ENCODE measurements at regions not wholly inside any gene's neighbourhood (a gene's known extent, or its start where the extent isn't known, plus 50 kb on each side); places are given as distances from the start of the nearest gene placed in this dataset.

- in situ Hi-C loops (cut with HindIII; ENCODE audit: low sequenced_read_pairs): no loop called here
Observed at GRCh38 chr11:76721755-76722677, 51.5 kb upstream of the LRRC32 start.

GRCh38 chr11:76723142-76723541 is 52.6 kb upstream of the LRRC32 start:
- in situ Hi-C loops (cut with HindIII; ENCODE audit: low sequenced_read_pairs): no loop called here

GRCh38 chr11:76723548-76723947 is 53.0 kb upstream of the LRRC32 start:
- in situ Hi-C loops (cut with HindIII; ENCODE audit: low sequenced_read_pairs): no loop called here

DNA sequence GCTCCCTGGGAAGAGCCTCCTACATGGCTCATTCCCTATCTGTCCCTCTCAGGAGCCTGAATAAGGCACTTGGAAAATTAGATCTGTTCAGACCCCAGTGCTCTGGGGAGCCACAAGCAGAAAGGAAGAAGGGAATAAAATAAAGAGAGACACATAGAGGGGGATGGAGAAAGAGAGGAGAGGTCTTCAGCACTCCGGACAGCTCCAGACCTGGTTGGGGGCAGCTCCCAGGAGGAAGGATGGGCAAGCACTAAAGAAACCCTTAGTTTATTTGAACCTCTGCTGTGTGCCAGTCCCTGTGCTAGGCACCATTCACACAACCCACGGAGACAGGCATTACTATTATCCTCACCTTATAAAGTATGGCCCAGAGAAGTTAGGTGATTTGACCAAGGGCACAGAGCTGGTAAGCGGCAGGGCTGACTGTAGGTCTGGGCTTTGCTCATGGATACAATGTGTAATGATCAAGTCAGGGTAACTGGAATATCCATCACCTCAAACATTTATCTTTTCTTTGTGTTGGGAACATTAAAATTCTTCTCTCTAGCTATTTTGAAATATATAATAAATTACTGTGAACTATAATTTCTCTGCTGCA is 53.7 kb upstream of the LRRC32 start:
- in situ Hi-C loops (cut with HindIII; ENCODE audit: low sequenced_read_pairs): no loop called here

DNA sequence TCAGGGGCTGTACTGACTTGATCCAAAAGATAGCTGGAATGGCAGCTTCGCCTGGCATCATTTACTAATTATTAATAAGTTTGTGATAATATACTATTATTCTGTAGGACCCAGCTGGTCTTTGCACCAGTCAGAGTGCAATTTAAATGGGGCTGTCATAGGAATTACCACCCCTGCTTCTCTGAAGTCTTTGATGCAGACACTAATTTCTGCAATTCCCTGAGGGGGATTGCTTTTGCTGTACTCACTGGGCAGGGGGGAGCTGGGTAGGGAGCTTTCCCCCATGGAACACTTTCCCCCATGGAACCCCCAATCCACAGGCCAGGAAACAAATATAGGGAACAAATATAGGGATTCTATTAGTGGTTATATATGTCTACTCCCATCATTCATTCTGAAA is 54.9 kb upstream of the TSKU start:
- in situ Hi-C loops (cut with HindIII; ENCODE audit: low sequenced_read_pairs): no loop called here

- in situ Hi-C loops (cut with HindIII; ENCODE audit: low sequenced_read_pairs): no loop called here
Observed at GRCh38 chr11:76728778-76729177, 54.4 kb upstream of the TSKU start.

GRCh38 chr11:76729214-76729613 is 53.9 kb upstream of the TSKU start:
- in situ Hi-C loops (cut with HindIII; ENCODE audit: low sequenced_read_pairs): no loop called here

DNA sequence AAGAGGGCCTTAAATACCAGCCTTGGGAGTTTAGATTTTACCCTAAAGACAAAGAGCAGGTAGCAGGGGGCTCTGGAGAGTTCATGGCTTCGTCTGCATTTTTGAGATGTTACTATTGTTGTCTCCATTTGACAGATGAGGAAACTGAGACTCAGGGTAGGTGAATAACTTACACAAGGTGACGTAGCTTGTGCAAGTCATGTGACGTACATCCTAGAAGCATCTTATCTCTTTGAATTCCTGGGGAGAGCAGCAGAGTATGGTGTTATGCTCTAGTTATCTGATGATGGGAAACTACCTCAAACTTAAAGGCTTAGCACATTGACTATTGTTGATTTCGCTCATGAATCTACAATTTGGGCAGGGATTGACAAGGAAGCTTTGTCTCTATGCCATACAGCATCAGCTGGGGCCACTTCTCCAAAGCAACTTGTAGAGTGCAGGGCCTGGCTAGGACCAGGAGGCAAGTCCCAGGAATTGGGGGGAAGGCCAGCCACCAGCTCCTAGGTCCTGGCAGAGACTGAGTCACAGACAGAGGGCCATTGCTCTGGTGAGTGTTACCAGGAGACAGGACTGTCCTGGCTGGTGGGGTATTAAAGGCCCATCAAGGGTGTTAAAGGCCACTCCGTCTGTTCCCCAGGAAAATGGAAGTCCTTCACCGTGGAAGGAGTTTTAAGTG is 52.1 kb upstream of the TSKU start:
- in situ Hi-C loops (cut with HindIII; ENCODE audit: low sequenced_read_pairs): loop anchor here (5.0 kb wide), 1 partner anchor 106 kb away; no protein-coding TSS in a partner anchor

DNA sequence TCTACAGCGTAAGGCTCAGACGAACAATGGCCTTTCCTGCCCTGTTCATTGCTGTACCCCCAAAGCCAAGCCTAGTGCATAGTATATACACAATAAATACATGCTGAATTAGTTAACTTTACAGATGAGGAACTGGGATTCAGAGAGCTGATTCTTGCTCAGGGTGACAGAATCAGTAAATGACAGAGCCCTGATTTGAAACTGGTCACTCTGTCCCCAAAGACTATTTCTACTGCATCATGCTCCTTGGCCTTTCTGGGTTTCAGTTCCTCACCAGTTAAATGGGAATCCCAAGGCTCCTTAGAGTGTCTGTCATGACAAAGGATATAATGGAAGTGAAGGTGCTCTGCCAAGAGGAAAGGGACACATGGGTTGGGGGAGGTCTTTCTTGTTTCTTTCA is 50.5 kb upstream of the TSKU start:
- in situ Hi-C loops (cut with HindIII; ENCODE audit: low sequenced_read_pairs): loop anchor here (5.0 kb wide), 1 partner anchor 105 kb away; no protein-coding TSS in a partner anchor

Measured in endothelial cell of hepatic sinusoid (primary cell).